GM19372 (cell line): ENCODE measurements at regions not wholly inside any gene's neighbourhood (a gene's known extent, or its start where the extent isn't known, plus 50 kb on each side); places are given as distances from the start of the nearest gene placed in this dataset.

Source experiments
- ATAC-seq: cut with Tn5 transposase; IDR thresholded peaks from one replicate; pipeline ENCODE4 v1.9.1; 2021; ENCODE audit warnings: mild to moderate bottlenecking, low read depth, moderate library complexity; ENCODE audit not compliant: unreplicated experiment

DNA sequence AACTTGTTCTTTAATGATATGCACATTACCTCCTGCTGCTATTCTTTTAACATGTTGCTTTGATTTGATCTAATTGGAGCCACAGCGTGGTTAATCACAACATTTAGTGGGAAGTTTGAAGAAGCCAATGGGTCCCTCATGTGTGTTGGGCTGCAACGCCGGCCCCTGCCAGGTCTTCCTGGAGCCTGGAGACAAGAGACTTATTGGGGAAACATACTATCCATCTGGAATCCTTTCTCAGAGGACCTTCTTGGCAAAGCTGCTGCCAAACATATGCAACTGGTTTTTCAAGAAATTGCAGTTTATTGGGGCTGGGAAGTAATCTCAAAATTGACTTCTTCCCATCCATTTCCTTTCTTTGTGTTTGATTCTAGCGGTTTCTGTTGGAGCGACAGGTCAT is 396.3 kb upstream of the PROK2 start:
- no peak for ATAC-seq

DNA sequence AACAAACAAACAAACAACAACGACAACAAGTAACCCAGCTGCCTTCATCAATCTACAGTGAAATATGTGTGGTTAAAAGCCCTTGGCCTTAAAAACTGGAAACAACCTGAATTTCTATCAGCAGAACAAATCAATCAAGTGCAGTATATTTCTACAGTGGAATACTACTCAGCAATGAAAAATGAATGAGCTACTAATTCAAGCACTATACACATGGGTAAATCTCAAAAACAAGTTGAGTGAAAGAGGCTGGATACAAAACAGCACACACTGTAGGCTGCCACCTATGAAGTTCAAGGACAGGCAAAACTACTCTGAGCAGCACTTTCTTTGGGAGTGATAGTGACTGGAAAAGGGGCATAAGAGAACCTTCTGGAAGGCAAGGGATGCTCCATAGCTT is 395.5 kb upstream of the PROK2 start:
- no peak for ATAC-seq

DNA sequence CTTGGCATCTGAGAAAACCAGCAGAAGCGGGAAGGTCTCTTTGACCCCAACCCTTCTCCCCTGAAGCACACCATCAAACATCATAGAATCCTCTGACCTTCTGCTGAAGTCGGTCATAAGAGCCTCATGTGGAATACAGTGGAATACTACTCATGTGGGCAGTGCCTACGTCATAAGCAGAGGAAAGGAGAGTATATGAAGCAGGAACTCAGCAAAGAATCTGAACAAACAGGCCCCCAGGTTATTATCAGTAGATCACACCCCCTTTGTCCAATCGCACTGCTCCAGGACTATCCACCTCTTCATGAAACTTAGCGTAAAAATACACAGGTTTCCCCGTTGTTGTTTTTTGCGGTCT is 394.1 kb upstream of the PROK2 start:
- no peak for ATAC-seq

DNA sequence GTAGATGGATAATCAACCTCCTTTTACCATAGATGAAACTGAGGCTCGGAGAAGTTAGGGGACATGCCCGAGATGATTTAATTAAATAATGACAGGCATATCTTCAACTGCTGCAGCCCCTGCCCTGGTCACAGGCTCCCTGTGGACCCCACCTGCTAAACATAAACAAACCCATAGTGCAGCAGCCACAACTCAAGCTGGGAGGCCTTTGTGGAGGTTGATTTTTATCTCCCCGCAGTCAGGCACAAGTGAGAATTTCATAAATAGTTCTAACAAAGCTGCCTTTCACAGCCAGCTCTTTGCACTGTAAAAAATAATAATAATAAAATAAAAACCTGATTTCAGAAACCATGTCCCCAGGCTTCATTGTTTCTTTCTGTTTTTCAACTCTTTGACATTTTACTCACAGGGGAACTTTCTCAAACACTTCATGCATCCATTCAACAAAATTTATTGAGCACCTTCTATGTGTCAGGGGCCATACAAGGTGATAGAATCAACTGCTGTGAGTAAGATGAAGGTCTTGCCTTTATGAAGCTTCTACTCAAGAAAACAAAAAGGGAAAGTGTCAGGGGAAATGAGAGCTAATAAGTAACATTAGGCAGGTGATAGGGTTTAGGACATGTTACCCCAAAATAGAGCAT is 393.6 kb upstream of the PROK2 start:
- ATAC-seq = no peak

DNA sequence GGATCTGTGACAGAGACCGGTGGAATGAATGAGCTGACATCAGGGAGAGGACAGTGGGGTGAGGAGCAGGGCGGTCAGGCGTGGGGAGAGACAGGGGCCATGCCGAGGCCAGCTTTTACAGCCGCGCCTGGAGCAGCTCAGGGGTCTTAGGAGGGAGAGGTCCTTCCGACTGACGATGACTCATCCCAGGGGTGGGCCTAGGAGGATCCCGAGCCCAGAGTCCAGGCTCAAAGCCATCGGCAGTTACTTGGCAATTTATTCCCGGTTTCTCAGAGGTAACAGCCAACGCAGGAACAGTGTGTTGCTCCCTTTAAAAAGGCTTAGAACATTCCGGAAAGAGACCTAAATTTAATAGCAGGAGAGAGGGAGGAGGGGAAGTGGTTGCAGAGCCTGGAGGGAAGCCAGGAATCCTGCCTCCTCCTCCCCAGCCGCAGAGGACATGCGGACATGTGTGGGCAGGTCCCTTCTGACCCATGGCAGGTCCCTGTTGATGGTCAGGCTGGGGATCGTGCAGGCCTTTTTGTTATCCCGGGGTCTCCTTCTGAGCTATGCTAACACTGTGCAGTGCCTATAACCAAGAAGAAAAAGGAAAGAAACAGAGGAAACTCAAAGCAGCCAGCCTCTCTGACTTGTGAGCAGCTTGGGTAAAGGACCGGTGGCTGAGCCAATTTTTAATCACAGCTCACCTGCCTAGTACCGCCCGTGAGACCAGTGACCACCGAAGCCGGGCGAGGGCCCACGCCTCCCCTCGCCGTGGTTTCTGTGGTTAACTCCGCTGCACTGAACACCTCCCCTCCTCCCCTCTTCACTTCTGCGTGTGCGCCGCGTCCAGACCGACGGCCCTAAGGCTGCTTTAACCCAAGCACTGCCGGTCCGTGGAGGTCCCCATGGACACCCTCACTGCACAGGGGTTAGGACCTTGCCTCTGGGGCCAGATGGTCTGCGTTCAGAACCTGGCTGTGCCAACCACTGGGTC is 392.4 kb upstream of the PROK2 start:
- peak; percentile 43 for ATAC-seq

DNA sequence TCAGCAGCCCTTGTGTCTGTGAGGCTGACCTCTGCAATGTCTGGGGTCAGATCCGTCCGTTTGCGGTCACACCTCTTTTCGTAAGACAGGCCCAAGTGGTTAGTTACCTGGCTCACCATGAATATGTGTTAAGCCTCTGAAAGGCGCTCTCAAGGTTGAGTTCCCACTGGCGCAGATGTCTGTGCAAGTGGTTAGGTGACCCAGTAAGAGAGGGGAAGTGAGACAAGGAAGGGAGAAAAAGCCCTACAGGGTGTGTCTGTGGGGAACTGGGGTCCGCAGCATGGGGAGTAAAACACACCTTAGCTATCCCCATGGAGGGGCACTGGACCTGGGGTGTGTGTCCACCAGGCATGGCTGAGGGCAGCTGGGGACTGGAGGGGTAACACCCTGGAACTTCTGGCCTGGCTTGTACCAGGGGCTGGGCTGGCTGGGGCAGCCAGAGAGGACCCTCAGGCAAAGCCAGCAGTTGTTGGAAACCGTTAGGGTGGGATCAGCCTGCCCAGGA is 391.6 kb upstream of the PROK2 start:
- ATAC-seq = peak; percentile 88

DNA sequence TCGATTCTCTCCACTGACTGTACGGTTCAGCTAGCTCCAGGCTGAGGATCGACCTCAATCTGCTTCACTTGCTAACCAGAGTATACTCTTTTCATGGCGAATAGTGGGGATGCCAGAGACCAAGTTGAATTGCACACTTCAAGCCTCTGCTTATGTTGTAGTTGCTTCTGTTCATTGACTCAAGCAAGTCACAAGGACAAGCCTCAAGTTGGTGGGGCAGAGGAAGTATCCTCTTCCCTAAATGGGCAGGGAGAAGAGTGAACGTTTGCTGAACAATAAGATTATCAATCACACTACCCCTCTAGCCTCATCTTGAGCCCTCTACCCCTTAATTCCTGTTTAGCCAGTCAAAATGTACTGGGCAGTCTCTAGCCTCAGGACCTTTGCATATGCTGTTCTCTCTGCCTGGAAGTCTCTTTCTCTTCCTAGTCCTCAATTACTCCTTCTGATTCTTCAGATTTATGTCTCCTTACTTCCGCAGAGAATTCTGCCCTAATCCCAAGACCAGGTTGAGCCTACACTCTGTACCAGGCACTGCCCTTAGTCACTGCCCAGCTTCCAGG is 390.4 kb upstream of the PROK2 start:
- no peak for ATAC-seq

DNA sequence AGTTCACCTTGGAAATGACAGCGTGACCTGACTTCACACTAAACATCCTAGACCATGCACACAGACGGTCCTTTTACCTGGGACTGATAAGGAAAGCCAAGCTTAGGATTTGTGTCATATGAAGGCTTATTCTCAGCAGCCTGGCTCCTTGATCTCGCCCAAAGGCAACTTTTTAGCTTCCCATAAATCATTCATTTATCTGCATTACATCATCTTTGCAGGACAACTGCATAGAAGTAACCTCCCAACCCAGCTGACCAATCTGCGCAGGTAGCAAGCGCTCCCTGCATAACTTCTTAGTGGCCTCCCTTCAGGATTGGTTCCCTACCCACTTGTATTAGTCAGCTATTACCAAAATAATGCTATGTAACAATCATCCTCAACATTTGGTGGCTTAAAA is 389.9 kb upstream of the PROK2 start:
- ATAC-seq = no peak

DNA sequence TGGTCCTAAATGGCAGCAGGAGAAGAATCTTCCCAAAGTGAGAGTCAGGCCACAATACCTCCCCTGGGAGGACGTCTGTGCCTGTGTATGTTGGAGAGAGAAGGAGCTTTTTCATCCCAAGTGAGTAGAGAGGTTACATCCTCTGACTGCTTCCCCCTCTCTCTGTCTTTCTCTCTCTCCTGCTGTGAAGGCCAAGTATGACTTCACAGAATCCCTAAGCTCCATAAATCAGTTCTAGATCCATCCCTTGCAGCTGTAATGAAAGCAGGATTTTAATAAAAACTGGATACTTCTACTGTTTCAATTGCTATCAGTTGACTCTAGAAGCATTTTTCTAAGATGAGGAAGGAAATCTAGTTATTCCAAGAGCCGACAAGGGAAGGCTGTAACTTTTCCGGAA is 389.1 kb upstream of the PROK2 start:
- ATAC-seq = no peak

DNA sequence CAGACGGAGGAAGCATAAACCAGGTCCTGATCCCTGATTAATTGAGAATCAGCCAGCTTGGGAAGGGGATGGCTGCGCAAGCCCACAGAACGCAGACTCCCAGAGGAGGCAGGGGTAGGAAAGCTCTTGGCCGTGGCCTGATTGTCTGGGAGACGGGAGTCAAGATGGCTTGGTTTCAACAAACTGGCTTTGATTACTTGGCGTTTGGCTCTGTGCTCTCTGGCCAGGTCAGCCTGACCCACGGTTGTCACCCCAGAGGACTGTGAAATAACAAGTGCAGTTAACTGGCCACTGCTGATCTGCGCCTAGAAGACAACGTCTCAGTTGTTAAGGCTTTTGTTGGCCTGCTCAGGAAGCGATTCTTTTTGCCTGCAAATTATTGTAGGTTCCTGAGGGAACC is 387.0 kb upstream of the PROK2 start:
- ATAC-seq = no peak

DNA sequence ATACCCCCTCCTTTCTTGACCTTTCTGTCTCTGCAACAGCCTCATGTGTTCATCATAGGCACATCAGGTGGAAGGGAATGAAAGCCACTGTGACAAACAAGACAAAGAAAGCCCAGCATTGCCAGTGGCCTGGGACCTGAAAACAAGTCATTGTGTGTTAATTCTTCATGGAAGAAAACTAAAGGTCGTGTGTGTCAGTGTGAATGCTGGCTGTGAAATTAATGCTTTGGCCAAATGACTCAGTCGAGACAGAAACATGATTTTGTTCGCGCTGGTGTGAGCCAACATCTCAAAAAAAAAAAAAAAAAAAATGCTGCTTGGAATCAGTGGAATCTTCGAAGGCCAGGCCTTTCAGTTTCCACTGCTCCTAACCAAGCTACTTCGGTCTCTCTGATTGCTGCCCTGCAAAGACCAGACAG is 386.5 kb upstream of the PROK2 start:
- no peak for ATAC-seq

DNA sequence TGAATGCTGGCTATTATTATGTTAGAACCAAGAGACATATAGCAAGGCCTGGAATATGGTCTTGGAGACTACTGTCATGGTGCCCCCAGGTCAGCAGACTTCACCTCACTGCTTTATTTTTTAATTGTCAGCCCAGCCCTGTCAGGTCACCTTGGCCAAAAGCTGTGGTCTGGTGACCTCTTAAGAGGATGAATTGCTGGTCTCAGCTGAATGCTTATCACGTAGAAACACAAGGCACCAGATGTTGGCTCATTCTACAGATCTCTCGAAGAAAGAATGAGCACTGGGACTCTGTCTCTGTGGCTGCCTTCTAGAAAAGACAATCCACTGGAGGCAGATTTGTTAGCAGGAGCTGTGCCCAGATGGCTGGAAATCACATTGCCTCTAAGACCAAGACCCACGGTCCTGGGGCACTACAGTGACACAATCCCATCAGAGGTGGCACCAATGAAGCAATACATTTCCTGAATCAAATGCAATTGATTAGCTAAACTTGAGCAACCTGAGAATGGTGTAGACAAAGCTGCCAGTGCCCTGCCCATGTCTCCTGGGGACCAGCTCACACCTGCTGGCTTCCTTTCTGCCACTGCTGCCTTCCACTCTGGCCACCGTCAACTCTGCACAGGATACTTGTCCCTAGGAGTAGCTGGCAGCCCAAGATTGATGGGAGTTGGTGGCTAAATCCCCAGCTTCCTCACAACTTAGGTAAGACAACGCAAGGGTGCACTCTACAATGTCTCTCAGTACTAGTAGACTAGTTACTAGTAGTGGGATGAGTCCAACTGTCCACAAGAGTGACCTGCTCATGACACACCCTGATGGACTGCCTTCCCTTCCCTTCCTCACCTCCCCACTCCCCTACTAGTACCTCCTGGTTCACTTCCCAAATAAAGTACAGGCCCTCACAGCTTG is 384.9 kb upstream of the PROK2 start:
- no peak for ATAC-seq

DNA sequence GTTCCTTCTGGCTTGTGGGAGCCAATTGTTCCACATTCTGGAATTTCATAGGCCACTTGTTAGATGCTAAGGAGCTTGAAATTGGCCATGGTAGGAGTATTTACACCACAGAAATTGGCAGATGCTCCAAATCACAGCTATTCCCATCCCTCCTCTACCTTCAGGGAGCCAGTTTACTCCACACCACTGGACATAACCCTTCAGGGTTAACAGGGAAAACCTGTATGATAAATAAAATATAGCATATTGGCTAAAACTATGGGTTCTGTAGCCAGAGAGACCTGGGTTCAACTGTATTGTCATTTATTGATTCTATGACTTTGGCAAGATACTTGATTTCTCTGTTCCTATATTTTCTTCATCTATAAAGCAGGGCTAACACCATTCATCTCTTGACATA is 384.2 kb upstream of the PROK2 start:
- no peak for ATAC-seq

DNA sequence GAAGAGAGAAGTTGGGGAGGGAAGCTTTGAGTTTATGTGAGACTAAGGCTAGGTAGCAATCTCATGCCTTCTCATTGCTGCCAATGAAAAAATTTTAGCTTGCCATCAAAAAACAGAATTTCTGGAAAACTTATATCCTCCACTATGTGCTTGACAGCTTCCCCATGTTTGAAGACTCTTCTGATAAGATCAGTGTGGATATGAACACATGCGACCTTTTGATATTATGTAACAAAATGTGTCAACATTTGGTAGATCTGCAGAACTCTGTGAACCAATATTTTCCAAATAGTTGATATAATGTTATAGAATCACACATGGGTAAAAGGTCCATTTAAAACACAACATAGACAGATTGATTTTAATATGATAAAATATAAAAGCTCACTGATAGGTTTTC is 380.9 kb upstream of the PROK2 start:
- no peak for ATAC-seq

DNA sequence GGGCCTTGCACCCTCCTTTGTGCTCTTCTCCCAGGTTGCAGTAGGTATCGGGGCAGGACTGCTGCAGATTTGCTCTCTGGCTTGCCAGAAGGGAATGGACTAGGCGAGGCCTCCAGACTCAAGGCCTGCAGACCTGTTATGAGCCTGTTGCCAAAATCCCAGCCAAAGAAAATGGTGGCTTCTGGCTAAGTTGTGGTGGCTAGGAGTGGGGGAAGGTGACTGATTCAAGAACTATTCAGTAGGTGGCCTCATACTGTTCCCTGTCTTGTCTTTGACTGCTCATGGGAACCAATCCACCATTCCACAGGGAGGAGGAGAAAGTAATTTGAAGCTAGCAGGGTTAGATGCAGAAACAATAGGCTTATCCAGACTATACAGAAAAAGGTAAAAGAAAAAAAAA is 380.4 kb upstream of the PROK2 start:
- ATAC-seq = no peak

DNA sequence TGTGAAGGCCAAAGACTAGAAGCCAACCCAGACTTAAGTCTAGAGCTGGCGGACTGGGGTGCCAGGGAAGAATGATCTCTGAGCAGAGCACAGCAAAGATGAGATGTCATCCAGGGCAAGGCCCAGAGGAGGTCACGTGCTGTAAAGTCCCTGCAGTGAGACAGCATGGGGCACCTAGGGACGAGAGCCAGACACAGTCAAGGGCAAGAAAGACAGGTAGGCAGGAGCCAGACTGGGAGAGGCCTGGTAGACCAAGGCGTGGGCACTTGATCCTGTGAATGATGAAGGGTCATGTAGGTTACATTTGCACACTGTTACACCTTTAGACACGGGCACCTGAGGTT is 379.7 kb upstream of the PROK2 start:
- no peak for ATAC-seq

DNA sequence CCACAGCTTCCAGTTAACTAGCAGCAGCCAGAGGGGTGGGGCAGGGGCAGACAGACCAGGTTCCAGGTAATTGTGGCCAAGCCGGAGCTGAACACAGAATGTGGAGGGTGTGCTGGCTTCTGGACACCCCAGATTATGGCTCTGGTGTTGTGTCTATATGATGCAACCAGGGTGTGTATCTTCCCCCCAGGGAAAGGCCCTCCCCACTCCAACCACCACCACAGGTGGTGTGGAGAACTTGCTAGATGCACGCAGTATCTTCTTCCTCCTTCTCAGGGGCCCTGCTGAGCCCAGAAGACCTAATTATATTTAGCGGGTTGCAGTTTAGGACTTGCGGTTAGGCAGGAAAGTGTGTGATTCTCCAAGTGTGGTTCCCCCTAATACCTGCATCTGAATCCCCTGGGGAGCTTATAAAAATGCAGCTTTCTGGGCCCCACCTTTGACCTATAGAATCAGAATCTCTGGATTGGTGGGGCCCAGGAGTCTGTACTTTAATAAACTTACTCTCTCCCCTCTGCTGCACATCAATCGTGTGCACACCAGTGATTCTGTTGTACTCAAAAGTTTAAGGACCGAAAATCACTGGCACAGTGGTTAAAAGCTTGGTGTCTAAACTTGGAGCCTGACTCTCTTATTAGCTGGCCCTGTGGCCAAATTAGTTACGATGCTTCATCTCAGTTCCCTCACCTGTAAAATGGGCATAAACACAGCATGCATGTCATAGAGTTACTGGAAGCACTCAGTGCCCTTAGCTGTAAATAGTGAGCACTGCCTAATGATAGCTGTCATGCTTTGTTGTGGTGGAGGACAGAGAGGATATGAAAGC is 379.1 kb upstream of the PROK2 start:
- peak; percentile 78 for ATAC-seq

DNA sequence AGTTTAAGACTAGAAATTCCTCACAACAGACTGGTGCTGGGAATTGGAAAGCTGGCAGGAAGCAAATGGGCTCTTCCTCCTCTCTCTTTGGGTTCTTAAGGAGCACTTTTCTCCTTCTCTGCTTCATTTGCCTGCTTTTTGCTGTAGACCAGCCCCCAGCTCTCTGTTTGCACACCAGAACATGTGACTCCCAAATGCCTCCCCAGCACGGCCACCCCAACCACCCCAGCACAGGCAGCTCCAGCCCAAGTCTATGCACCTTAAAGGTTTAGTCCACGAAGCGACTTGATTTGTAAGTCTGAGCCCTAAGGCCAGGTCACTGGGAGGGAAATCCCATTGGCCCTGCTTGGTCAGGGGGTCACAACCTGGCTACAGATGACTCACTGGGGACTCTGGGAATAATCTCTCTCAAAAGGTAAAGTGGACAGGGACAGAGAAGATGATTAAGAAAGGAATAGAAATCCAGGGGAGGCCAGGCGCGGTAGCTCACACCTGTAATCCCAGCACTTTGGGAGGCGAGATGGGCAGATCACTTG is 377.8 kb upstream of the PROK2 start:
- no peak for ATAC-seq

DNA sequence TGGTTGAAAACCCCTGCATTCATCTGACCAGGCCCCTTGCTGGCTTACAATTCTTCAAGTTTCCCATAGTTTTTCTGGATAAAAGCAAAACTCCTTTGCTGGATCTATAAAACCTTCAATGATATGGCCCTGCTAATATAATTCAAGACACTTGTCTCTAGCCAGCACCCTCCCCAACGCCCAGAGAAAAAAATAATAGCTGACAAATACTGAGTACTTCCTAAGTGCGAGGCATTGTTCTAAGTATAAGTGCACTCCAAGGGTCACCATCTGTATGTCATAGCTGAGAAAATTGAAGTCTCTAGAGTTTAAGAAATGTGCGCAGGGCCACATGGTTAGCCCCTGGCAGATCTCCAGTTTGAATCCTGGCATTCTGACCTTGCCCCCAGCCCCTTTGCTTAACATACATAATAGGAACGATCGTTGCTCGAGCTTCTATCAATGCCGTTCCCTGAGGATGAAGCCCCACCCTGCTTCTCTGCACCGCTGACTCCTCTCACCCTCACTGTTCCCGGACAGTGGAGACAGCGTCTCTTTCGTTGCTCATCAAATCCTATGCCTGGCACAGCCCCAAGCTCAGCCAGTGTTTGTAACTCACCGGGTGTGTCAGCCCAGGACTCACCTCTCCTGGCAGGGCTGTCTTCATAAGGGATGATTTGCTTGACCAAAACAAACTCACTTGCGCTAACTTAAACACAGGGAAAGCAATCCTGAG is 377.1 kb upstream of the PROK2 start:
- no peak for ATAC-seq
